ENCODE measurements at regions not wholly inside any gene's neighbourhood (a gene's known extent, or its start where the extent isn't known, plus 50 kb on each side); places are given as distances from the start of the nearest gene placed in this dataset.

- H3K4me3 ChIP-seq (ENCODE audit: low read length): no peak overlapping the region
- no peaks in the 10 kb centered on the region for H3K27me3 ChIP-seq (replicated peaks; ENCODE audit: control insufficient read depth, insufficient read depth, low read length)
- H3K4me1 ChIP-seq (ENCODE audit: control insufficient read depth, insufficient read depth, low read length): peaks cover 10% of the 10 kb centered on the region
- H3K9ac ChIP-seq (ENCODE audit: low read length): no peak overlapping the region
- no peaks in the 10 kb centered on the region for H3K36me3 ChIP-seq (ENCODE audit: control insufficient read depth, insufficient read depth, low read length, severe bottlenecking)
- no peaks in the 10 kb centered on the region for H3K9me3 ChIP-seq (ENCODE audit: control insufficient read depth, low read length)
- DNase-seq (ENCODE audit: low read depth): no peak
Measured at GRCh38 chr7:17007841-17008240, 126.1 kb upstream of the AGR3 start.

GRCh38 chr7:17009007-17009719 is 127.4 kb upstream of the AGR3 start:
- H3K27me3 ChIP-seq (replicated peaks; ENCODE audit: control insufficient read depth, insufficient read depth, low read length): no peaks in the 10 kb centered on the region
- H3K9me3 ChIP-seq (ENCODE audit: control insufficient read depth, low read length): no peaks in the 10 kb centered on the region
- H3K36me3 ChIP-seq (ENCODE audit: control insufficient read depth, insufficient read depth, low read length, severe bottlenecking): no peaks in the 10 kb centered on the region
- DNase-seq (ENCODE audit: low read depth): peak; percentile 19
- no peak overlapping the region for H3K9ac ChIP-seq (ENCODE audit: low read length)
- peaks cover 10% of the 10 kb centered on the region for H3K4me1 ChIP-seq (ENCODE audit: control insufficient read depth, insufficient read depth, low read length)
- no peak overlapping the region for H3K4me3 ChIP-seq (ENCODE audit: low read length)

DNA sequence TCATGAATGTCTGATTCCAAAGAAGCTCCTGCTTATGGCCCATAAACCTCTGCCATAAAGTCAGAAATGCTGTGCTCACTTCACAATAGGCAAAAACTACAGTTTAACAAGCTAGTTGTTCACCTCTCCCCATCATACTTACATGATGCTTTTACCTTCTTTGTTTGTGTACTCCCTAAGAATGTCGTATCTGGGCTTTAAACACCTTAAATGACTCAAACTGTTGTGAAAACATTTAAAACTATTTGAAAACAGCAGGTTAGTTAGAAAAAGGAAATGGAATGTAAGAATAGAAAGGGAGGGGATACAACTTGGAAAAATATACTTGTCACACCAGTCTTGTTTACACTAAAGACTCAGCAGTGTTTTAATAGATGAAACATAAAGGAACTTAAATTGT is 128.2 kb upstream of the AGR3 start:
- H3K36me3 ChIP-seq (ENCODE audit: control insufficient read depth, insufficient read depth, low read length, severe bottlenecking): no peaks in the 10 kb centered on the region
- H3K4me1 ChIP-seq (ENCODE audit: control insufficient read depth, insufficient read depth, low read length): peaks cover 10% of the 10 kb centered on the region
- no peak for DNase-seq (ENCODE audit: low read depth)
- no peak overlapping the region for H3K4me3 ChIP-seq (ENCODE audit: low read length)
- no peak overlapping the region for H3K9ac ChIP-seq (ENCODE audit: low read length)
- no peaks in the 10 kb centered on the region for H3K9me3 ChIP-seq (ENCODE audit: control insufficient read depth, low read length)
- H3K27me3 ChIP-seq (replicated peaks; ENCODE audit: control insufficient read depth, insufficient read depth, low read length): no peaks in the 10 kb centered on the region

- no peak overlapping the region for H3K9ac ChIP-seq (ENCODE audit: low read length)
- H3K27me3 ChIP-seq (replicated peaks; ENCODE audit: control insufficient read depth, insufficient read depth, low read length): no peaks in the 10 kb centered on the region
- H3K9me3 ChIP-seq (ENCODE audit: control insufficient read depth, low read length): no peaks in the 10 kb centered on the region
- DNase-seq (ENCODE audit: low read depth): no peak
- H3K4me1 ChIP-seq (ENCODE audit: control insufficient read depth, insufficient read depth, low read length): peaks cover 19% of the 10 kb centered on the region
- no peak overlapping the region for H3K4me3 ChIP-seq (ENCODE audit: low read length)
- H3K36me3 ChIP-seq (ENCODE audit: control insufficient read depth, insufficient read depth, low read length, severe bottlenecking): no peaks in the 10 kb centered on the region
Measured at GRCh38 chr7:17010637-17011300, 129.0 kb upstream of the AGR3 start.

DNA sequence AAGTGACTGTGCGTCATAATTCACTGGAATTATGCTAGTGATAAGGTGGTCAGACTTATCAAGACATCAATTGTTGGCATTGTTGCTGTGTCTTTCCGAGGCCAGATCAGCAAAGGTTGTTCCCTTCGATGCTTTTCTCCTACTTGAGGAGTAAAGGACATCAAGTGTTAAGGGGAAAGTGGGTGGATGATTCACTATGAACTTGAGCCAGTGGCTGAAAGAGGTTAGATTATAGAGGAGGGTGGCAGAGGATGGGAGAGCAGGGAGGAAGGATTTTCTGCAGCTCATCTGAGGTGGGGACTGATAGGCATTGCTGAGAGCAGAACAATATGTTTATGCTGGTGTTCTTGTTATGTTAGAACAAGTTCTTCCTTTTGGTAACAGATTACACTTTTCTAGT is 131.4 kb upstream of the AGR3 start:
- H3K4me1 ChIP-seq (ENCODE audit: control insufficient read depth, insufficient read depth, low read length): peaks cover 26% of the 10 kb centered on the region
- no peaks in the 10 kb centered on the region for H3K36me3 ChIP-seq (ENCODE audit: control insufficient read depth, insufficient read depth, low read length, severe bottlenecking)
- no peak overlapping the region for H3K9ac ChIP-seq (ENCODE audit: low read length)
- no peaks in the 10 kb centered on the region for H3K9me3 ChIP-seq (ENCODE audit: control insufficient read depth, low read length)
- H3K4me3 ChIP-seq (ENCODE audit: low read length): no peak overlapping the region
- no peak for DNase-seq (ENCODE audit: low read depth)
- no peaks in the 10 kb centered on the region for H3K27me3 ChIP-seq (replicated peaks; ENCODE audit: control insufficient read depth, insufficient read depth, low read length)

DNA sequence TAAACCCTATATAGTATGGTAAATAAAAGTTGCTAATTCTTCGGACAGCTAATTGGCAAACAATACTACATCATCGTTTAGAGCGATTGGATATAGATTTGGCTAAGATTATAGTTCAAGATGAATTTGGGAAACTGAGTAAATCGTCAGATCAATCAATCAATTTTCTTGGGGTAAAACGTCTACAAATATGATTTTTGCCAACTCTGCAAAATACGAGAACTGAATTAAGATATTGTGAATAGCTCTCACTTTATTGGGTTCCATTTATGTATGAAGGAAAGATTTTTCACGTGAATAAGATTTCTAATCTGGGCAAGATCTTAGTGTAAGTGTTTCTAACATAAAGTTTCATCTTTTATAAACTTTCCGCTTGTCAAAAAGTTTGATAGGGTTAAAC is 132.9 kb upstream of the AGR3 start:
- no peak for DNase-seq (ENCODE audit: low read depth)
- Histone ChIP-seq H3K9me3 (ENCODE audit: control insufficient read depth, low read length) (no peaks in the 10 kb centered on the region), H3K36me3 (ENCODE audit: control insufficient read depth, insufficient read depth, low read length, severe bottlenecking) (no peaks in the 10 kb centered on the region), H3K4me3 (ENCODE audit: low read length) (no peak overlapping the region), H3K4me1 (ENCODE audit: control insufficient read depth, insufficient read depth, low read length) (peaks cover 17% of the 10 kb centered on the region), H3K9ac (ENCODE audit: low read length) (no peak overlapping the region), H3K27me3 (replicated peaks; ENCODE audit: control insufficient read depth, insufficient read depth, low read length) (no peaks in the 10 kb centered on the region)

DNA sequence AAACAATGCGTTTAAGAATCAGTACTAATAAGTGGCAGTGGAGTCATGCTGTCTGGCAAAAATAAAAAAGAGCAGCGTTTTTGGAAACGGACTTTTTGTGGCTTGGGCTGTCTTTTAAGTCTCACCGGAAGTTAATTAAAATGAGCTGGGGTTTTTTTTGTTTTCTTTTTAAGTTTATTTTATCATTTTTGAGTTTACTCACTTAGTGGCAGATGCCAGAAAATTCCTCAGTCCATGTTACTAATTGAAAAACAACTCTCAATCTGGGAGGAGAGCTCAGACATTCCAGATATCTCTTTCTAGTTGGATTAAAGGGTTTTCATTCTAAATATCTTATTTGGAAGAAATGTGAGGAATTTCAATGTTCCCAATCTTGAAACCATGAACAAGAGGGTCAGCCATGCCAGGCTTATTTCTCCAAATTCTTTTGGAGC is 133.8 kb upstream of the AGR3 start:
- H3K4me3 ChIP-seq (ENCODE audit: low read length): no peak overlapping the region
- peak; percentile 63 for DNase-seq (ENCODE audit: low read depth)
- H3K36me3 ChIP-seq (ENCODE audit: control insufficient read depth, insufficient read depth, low read length, severe bottlenecking): no peaks in the 10 kb centered on the region
- no peaks in the 10 kb centered on the region for H3K27me3 ChIP-seq (replicated peaks; ENCODE audit: control insufficient read depth, insufficient read depth, low read length)
- H3K9me3 ChIP-seq (ENCODE audit: control insufficient read depth, low read length): no peaks in the 10 kb centered on the region
- peak overlapping the region; percentile 59 for H3K9ac ChIP-seq (ENCODE audit: low read length)
- H3K4me1 ChIP-seq (ENCODE audit: control insufficient read depth, insufficient read depth, low read length): peaks cover 17% of the 10 kb centered on the region

GRCh38 chr7:17016402-17017010 is 134.7 kb upstream of the AGR3 start:
- H3K9ac ChIP-seq (ENCODE audit: low read length): peak overlapping the region; percentile 36
- no peak for DNase-seq (ENCODE audit: low read depth)
- H3K36me3 ChIP-seq (ENCODE audit: control insufficient read depth, insufficient read depth, low read length, severe bottlenecking): no peaks in the 10 kb centered on the region
- no peaks in the 10 kb centered on the region for H3K27me3 ChIP-seq (replicated peaks; ENCODE audit: control insufficient read depth, insufficient read depth, low read length)
- H3K9me3 ChIP-seq (ENCODE audit: control insufficient read depth, low read length): no peaks in the 10 kb centered on the region
- H3K4me3 ChIP-seq (ENCODE audit: low read length): no peak overlapping the region
- H3K4me1 ChIP-seq (ENCODE audit: control insufficient read depth, insufficient read depth, low read length): peaks cover 26% of the 10 kb centered on the region

GRCh38 chr7:17019106-17019505 is 137.3 kb upstream of the AGR3 start:
- peak; percentile 72 for DNase-seq (ENCODE audit: low read depth)
- H3K4me1 ChIP-seq (ENCODE audit: control insufficient read depth, insufficient read depth, low read length): peaks cover 31% of the 10 kb centered on the region
- H3K27me3 ChIP-seq (replicated peaks; ENCODE audit: control insufficient read depth, insufficient read depth, low read length): no peaks in the 10 kb centered on the region
- H3K4me3 ChIP-seq (ENCODE audit: low read length): no peak overlapping the region
- H3K9ac ChIP-seq (ENCODE audit: low read length): no peak overlapping the region
- no peaks in the 10 kb centered on the region for H3K9me3 ChIP-seq (ENCODE audit: control insufficient read depth, low read length)
- H3K36me3 ChIP-seq (ENCODE audit: control insufficient read depth, insufficient read depth, low read length, severe bottlenecking): no peaks in the 10 kb centered on the region

- Histone ChIP-seq H3K27me3 (replicated peaks; ENCODE audit: control insufficient read depth, insufficient read depth, low read length) (no peaks in the 10 kb centered on the region), H3K9ac (ENCODE audit: low read length) (no peak overlapping the region), H3K36me3 (ENCODE audit: control insufficient read depth, insufficient read depth, low read length, severe bottlenecking) (no peaks in the 10 kb centered on the region), H3K4me3 (ENCODE audit: low read length) (no peak overlapping the region), H3K4me1 (ENCODE audit: control insufficient read depth, insufficient read depth, low read length) (peaks cover 27% of the 10 kb centered on the region), H3K9me3 (ENCODE audit: control insufficient read depth, low read length) (no peaks in the 10 kb centered on the region)
- no peak for DNase-seq (ENCODE audit: low read depth)
Measured at GRCh38 chr7:17020250-17020649, 138.5 kb upstream of the AGR3 start.

DNA sequence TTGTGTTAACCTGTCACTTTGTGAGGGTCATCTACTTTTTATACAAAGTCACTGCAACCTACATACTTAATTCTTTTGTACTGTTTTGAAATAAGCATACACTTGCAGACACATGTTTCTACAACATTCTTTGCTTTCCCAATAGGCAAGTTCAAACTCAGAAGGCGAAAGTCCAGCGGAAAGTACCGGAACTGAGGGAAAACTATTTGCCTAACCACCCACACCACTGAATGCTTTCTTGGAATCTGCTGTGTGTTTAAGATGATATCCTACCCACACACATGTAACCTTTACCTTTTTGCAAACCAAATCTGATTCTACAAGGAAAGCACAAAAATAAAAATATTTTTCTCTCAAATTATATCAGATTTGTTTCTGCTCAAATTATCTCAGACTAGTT is 139.4 kb upstream of the AGR3 start:
- no peaks in the 10 kb centered on the region for H3K36me3 ChIP-seq (ENCODE audit: control insufficient read depth, insufficient read depth, low read length, severe bottlenecking)
- DNase-seq (ENCODE audit: low read depth): peak; percentile 46
- no peaks in the 10 kb centered on the region for H3K27me3 ChIP-seq (replicated peaks; ENCODE audit: control insufficient read depth, insufficient read depth, low read length)
- H3K9me3 ChIP-seq (ENCODE audit: control insufficient read depth, low read length): no peaks in the 10 kb centered on the region
- peaks cover 21% of the 10 kb centered on the region for H3K4me1 ChIP-seq (ENCODE audit: control insufficient read depth, insufficient read depth, low read length)
- no peak overlapping the region for H3K4me3 ChIP-seq (ENCODE audit: low read length)
- H3K9ac ChIP-seq (ENCODE audit: low read length): no peak overlapping the region

Data from adipocyte (in vitro differentiated cells).